Fibroblast of lung (primary cell): ENCODE measurements at regions not wholly inside any gene's neighbourhood (a gene's known extent, or its start where the extent isn't known, plus 50 kb on each side); places are given as distances from the start of the nearest gene placed in this dataset.

ENCODE experiments used
- EZH2 ChIP-seq: IDR thresholded peaks from 2 replicates; pipeline ENCODE4 v1.5.1; 2012; ENCODE audit warnings: low read length, control low read depth, mild to moderate bottlenecking; ENCODE audit errors: missing control alignments
- TF ChIP-seq, protein P1 (sequence below), 2 donors: IDR thresholded peaks in 1 of 2; conservative IDR thresholded peaks in 1 of 2; 1 replicate in 1 of 2; 2 replicates in 1 of 2; pipeline ENCODE4 v1.5.1; 2011 to 2012; ENCODE audit warnings: low read length in 2 of 2, control low read depth in 1 of 2, inconsistent platforms in 1 of 2, low read depth in 1 of 2, mild to moderate bottlenecking in 1 of 2

DNA sequence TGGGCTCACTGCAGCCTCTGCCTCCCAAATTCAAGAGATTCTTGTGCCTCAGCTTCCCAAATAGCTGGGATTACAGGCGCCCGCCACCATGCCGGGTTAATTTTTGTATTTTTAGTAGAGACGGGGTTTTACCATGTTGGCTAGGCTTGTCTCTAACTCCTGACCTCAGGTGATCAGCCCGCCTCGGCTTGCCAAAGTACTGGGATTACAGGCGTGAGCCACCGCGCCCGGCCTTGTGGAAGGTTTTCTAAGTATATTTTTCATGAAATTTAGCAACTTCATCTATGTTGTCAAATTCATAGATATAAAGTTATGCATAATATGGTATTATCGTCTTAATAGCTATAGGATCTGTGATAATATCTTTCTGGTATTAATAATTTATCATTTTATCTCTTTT, 275.6 kb upstream of the GRM7 start:
- TF ChIP-seq, protein P1, sequence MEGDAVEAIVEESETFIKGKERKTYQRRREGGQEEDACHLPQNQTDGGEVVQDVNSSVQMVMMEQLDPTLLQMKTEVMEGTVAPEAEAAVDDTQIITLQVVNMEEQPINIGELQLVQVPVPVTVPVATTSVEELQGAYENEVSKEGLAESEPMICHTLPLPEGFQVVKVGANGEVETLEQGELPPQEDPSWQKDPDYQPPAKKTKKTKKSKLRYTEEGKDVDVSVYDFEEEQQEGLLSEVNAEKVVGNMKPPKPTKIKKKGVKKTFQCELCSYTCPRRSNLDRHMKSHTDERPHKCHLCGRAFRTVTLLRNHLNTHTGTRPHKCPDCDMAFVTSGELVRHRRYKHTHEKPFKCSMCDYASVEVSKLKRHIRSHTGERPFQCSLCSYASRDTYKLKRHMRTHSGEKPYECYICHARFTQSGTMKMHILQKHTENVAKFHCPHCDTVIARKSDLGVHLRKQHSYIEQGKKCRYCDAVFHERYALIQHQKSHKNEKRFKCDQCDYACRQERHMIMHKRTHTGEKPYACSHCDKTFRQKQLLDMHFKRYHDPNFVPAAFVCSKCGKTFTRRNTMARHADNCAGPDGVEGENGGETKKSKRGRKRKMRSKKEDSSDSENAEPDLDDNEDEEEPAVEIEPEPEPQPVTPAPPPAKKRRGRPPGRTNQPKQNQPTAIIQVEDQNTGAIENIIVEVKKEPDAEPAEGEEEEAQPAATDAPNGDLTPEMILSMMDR (conservative IDR thresholded peaks at IDR 0.05 in 1 of 2, IDR thresholded peaks at IDR 0.05 in 1 of 2; ENCODE audit: low read depth in 1 of 2, low read length in 2 of 2) = no peak
- TF ChIP-seq EZH2 = no peak
